Thyroid gland (tissue), 4 donors: ENCODE measurements at regions not wholly inside any gene's neighbourhood (a gene's known extent, or its start where the extent isn't known, plus 50 kb on each side); places are given as distances from the start of the nearest gene placed in this dataset.

Experiments
- POLR2A ChIP-seq, 2 donors: fragments of 450-650 bp; IDR thresholded peaks; one replicate each; pipeline ENCODE4 v1.6.1; 2017; ENCODE audit warnings: antibody characterized with exemption in 2 of 2, mild to moderate bottlenecking in 2 of 2, moderate library complexity in 1 of 2
- TF ChIP-seq, protein P1 (sequence below), 6 experiments: fragments of 200-600 bp in 3 of 6; fragments of 450-650 bp in 3 of 6; sonication (generic) in 3 of 6; IDR thresholded peaks; one replicate each; pipeline ENCODE4 v1.5.1; 2016 to 2019; ENCODE audit warnings: antibody characterized with exemption in 6 of 6, mild to moderate bottlenecking in 2 of 6, inconsistent platforms in 1 of 6, moderate library complexity in 1 of 6

DNA sequence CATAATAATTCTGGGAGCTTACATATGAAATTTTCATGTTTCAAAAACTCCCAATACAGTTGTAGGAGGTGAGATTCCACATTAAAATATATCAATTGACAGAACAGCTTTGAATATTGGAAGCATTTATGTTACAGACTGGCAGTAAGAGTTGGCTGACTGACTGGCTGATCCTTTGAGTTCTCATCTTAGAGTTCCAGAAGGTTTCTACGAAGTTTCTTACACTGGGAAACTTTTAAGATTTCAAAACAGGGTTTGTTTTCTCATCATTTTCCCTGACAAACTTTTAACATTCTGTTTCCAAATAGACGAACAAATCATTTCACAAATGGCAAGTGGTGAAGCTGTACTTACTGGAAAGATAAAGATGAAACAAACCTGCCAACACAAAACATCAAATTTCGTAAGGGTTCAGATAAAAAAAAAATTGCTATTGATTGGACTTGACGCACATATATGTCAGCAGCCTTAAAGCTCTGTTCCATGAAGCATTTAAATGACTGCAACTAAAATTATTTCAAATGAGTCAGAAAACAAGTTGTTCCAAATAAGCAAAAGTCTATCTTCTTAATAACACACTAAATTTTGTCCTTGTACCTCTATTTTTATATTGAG, 243.5 kb downstream of the SUCLA2 start:
- TF ChIP-seq, protein P1, sequence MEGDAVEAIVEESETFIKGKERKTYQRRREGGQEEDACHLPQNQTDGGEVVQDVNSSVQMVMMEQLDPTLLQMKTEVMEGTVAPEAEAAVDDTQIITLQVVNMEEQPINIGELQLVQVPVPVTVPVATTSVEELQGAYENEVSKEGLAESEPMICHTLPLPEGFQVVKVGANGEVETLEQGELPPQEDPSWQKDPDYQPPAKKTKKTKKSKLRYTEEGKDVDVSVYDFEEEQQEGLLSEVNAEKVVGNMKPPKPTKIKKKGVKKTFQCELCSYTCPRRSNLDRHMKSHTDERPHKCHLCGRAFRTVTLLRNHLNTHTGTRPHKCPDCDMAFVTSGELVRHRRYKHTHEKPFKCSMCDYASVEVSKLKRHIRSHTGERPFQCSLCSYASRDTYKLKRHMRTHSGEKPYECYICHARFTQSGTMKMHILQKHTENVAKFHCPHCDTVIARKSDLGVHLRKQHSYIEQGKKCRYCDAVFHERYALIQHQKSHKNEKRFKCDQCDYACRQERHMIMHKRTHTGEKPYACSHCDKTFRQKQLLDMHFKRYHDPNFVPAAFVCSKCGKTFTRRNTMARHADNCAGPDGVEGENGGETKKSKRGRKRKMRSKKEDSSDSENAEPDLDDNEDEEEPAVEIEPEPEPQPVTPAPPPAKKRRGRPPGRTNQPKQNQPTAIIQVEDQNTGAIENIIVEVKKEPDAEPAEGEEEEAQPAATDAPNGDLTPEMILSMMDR (IDR thresholded peaks at IDR 0.05): no peak
- no peak for TF ChIP-seq POLR2A (IDR thresholded peaks at IDR 0.05)
